Psoas muscle (tissue), 7 donors: ENCODE measurements at regions not wholly inside any gene's neighbourhood (a gene's known extent, or its start where the extent isn't known, plus 50 kb on each side); places are given as distances from the start of the nearest gene placed in this dataset.

ENCODE experiments used
- ATAC-seq, 4 donors: fragments of 200-7000 bp; cut with Tn5 transposase; one replicate each; pipeline ENCODE4 v1.9.1; 2020; ENCODE audit warnings: moderate library complexity in 3 of 4, mild to moderate bottlenecking in 2 of 4
- DNase-seq, 2 donors: peaks; one replicate each; pipeline ENCODE4 v3.0.0-alpha.2; 2020
- H3K27ac ChIP-seq: fragments of 200-600 bp; one replicate; pipeline ENCODE4 v1.8.0; 2022
- H3K27me3 ChIP-seq, 3 donors: fragments of 200-600 bp in 1 of 3; one replicate each; pipeline versions ENCODE4 v1.6.1 to v1.8.0; 2013 to 2022; ENCODE audit warnings: low read length in 2 of 3, mild to moderate bottlenecking in 2 of 3, moderate library complexity in 1 of 3; ENCODE audit not compliant: insufficient read depth in 3 of 3
- H3K36me3 ChIP-seq, 2 donors: fragments of 200-600 bp in 1 of 2; one replicate each; pipeline versions ENCODE4 v1.6.1 to v1.8.0; 2013 to 2022; ENCODE audit warnings: low read depth in 1 of 2, mild to moderate bottlenecking in 1 of 2, moderate library complexity in 1 of 2; ENCODE audit not compliant: insufficient read depth in 1 of 2
- H3K4me1 ChIP-seq: fragments of 200-600 bp; one replicate; pipeline ENCODE4 v1.8.0; 2022
- H3K4me3 ChIP-seq: fragments of 200-600 bp; one replicate; pipeline ENCODE4 v1.8.0; 2022; ENCODE audit warnings: mild to moderate bottlenecking
- H3K9me3 ChIP-seq: fragments of 200-600 bp; one replicate; pipeline ENCODE4 v1.8.0; 2022
- WGBS, 3 donors: extraction: QIAGEN DNeasy Blood & Tissue Kit; methylation state at CpG; one replicate each; pipeline versions ENCODE4 v1.1.6 to v1.1.7; 2013; 5-methylcytosine and 5-hydroxymethylcytosine counted together
- intact Hi-C, 2 donors: fragments of 100-400 bp; cut with DNase I; formaldehyde crosslinking; loops; one replicate each; pipeline versions ENCODE4 v1.11.0 to v1.14.2; 2022
- TF ChIP-seq, protein P1 (sequence below): fragments of 200-600 bp; IDR thresholded peaks from one replicate; pipeline ENCODE4 v1.8.0; 2022; ENCODE audit warnings: antibody characterized with exemption
- donor health status: healthy with polysubstance abuse.
- donor health status: DM: no; HTN: no; CAD: no; lungs with moderate emphysema.
- donor health status: Bipolar disorder and iron deficiency.
- donor health status: healthy.
- donor health status: DM: yes; HTN: yes; CAD: no.
- donor health status: DM: no; HTN: no; CAD: no.
- donor health status: DM: yes; HTN: yes; CAD: no.

DNA sequence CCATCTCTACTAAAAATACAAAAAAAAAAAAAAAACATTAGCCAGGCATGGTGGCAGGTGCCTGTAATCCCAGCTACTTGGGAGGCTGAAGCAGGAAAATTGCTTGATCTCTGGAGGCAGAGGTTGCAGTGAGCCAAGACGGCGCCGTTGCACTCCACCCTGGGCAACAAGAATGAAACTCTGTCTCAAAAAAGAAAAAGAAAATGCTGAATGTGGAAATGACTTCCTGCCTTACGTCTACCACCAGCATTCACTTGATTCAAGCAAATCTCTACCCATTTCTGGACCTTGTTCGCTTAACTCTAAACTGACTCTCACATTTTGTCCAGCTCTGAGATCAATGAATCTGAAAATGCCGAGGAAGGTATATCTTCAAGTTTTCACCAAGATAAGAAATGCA, 825.3 kb downstream of the TRIB2 start:
- ATAC-seq = no peak
- Histone ChIP-seq H3K27me3 (no peaks in the 10 kb centered on the region), H3K36me3 (no peaks in the 10 kb centered on the region), H3K9me3 (no peaks in the 10 kb centered on the region), H3K4me3 (no peak overlapping the region), H3K27ac (no peak overlapping the region), H3K4me1 (no peaks in the 10 kb centered on the region)
- DNase-seq = no peak
- intact Hi-C loops = no loop called here
- TF ChIP-seq, protein P1, sequence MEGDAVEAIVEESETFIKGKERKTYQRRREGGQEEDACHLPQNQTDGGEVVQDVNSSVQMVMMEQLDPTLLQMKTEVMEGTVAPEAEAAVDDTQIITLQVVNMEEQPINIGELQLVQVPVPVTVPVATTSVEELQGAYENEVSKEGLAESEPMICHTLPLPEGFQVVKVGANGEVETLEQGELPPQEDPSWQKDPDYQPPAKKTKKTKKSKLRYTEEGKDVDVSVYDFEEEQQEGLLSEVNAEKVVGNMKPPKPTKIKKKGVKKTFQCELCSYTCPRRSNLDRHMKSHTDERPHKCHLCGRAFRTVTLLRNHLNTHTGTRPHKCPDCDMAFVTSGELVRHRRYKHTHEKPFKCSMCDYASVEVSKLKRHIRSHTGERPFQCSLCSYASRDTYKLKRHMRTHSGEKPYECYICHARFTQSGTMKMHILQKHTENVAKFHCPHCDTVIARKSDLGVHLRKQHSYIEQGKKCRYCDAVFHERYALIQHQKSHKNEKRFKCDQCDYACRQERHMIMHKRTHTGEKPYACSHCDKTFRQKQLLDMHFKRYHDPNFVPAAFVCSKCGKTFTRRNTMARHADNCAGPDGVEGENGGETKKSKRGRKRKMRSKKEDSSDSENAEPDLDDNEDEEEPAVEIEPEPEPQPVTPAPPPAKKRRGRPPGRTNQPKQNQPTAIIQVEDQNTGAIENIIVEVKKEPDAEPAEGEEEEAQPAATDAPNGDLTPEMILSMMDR = no peak
- 55 to 56% (median 56%) methylated on average over 6 of the region's 6 CpGs for WGBS, 3 donors

- intact Hi-C loops = no loop called here
- no peaks in the 10 kb centered on the region for H3K36me3 ChIP-seq
- 72 to 76% (median 74%) methylated on average over 5 of the region's 5 CpGs for WGBS, 3 donors
- H3K27ac ChIP-seq = no peak overlapping the region
- H3K9me3 ChIP-seq = no peaks in the 10 kb centered on the region
- DNase-seq (no peak), ATAC-seq (no peak)
- no peaks in the 10 kb centered on the region for H3K4me1 ChIP-seq
- TF ChIP-seq, protein P1 = no peak
- H3K4me3 ChIP-seq = no peak overlapping the region
- no peaks in the 10 kb centered on the region for H3K27me3 ChIP-seq
These were observed 825.9 kb downstream of the TRIB2 start for GRCh38 chr2:13542642-13543041.

DNA sequence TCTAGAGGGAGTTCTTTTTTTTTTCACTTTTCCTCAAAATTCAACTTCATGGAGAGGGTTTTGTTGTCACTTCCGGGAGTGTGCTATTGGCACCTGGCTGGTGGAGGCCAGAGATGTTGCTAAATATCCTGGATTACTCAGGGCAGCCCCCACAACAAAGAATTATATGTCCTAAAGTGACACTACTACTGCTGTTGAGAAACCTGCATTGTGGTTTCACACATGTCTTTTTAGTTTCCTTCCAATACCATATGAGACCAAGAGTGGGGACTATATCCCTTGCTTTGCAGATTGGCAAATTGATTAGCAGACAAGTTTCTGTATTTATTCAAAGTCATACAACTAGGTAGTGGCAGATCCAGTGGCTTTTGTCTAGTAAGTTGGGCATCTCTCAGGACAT, 826.8 kb downstream of the TRIB2 start:
- no peak overlapping the region for H3K4me3 ChIP-seq
- TF ChIP-seq, protein P1 = no peak

GRCh38 chr2:13545320-13545719, 828.6 kb downstream of the TRIB2 start:
- WGBS, 3 donors = 39 to 53% (median 50%) methylated on average over 2 of the region's 2 CpGs
- TF ChIP-seq, protein P1 = no peak
- ATAC-seq (no peak), DNase-seq (no peak)
- Histone ChIP-seq H3K27me3 (no peaks in the 10 kb centered on the region), H3K27ac (no peak overlapping the region), H3K4me1 (no peaks in the 10 kb centered on the region), H3K4me3 (no peak overlapping the region), H3K36me3 (no peaks in the 10 kb centered on the region), H3K9me3 (no peaks in the 10 kb centered on the region)
- intact Hi-C loops = no loop called here

More for the DNA sequence above, 826.8 kb downstream of the TRIB2 start:
- no peaks in the 10 kb centered on the region for H3K9me3 ChIP-seq
- 69 to 87% (median 76%) methylated on average over 1 of the region's 1 CpG for WGBS, 3 donors
- H3K4me1 ChIP-seq = no peaks in the 10 kb centered on the region
- DNase-seq = no peak
- no peaks in the 10 kb centered on the region for H3K36me3 ChIP-seq
- H3K27me3 ChIP-seq = no peaks in the 10 kb centered on the region
- H3K27ac ChIP-seq = no peak overlapping the region
- intact Hi-C loops = no loop called here
- no peak for ATAC-seq

DNA sequence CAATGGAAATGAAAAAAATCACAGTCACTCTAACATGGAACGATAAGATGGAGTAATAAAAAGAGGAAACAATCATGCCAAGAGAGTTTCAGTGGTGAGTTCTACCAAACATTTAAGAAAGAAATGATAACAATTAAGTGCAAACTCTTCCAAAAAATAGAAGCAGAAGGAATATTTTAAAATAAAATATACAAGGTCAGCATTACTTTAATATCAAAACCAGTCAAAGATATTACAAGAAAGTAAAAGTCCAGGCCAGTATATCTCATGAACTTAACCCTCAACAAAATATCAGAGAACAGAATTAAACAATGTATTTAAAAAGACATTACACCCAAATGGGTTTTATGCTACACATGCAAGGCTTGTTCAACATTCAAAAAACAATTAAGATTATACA, 829.4 kb downstream of the TRIB2 start:
- H3K36me3 ChIP-seq = no peaks in the 10 kb centered on the region
- ATAC-seq = no peak
- no peaks in the 10 kb centered on the region for H3K9me3 ChIP-seq
- TF ChIP-seq, protein P1 = no peak
- H3K27me3 ChIP-seq = no peaks in the 10 kb centered on the region
- WGBS, 3 donors = 78 to 90% (median 88%) methylated on average over 1 of the region's 1 CpG
- H3K4me3 ChIP-seq = no peak overlapping the region
- intact Hi-C loops = no loop called here
- H3K4me1 ChIP-seq = no peaks in the 10 kb centered on the region
- H3K27ac ChIP-seq = no peak overlapping the region
- DNase-seq = no peak
